HG03469 (cell line): ENCODE measurements at regions not wholly inside any gene's neighbourhood (a gene's known extent, or its start where the extent isn't known, plus 50 kb on each side); places are given as distances from the start of the nearest gene placed in this dataset.
"Not testable (repeated sequence)": the region's sequence is repeated elsewhere in the genome, so short reads cannot be mapped to it uniquely, and the experiment has no call there.

Source experiments
- ATAC-seq: cut with Tn5 transposase; IDR thresholded peaks from one replicate; pipeline ENCODE4 v1.9.1; 2021; ENCODE audit warnings: mild to moderate bottlenecking, moderate library complexity, moderate number of reproducible peaks; ENCODE audit not compliant: unreplicated experiment

DNA sequence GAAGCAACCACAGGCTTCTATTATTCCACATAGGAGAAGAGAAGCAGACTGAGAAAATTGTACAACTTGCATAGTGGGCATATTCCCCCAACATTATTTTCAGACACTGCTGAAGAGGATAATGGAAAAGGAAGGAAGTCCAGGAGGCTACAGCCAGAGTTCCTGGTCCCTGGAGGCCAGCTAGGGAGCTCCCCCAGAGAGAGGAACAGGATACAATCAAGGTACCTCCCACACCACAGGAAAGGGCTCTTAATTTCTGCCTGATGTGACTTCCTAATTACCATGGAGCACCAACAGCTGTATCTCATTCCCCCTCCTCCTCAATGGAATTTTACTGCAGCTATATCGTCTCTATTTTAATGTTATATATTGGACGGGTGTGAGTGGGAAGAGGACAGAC is 594.3 kb upstream of the NRSN1 start:
- ATAC-seq, result no peak

GRCh38 chr6:23532227-23532626 is 593.8 kb upstream of the NRSN1 start:
- no peak for ATAC-seq

- ATAC-seq, result no peak
Measured at GRCh38 chr6:23533311-23533710, 592.7 kb upstream of the NRSN1 start.

- ATAC-seq, result no peak
Measured at GRCh38 chr6:23533944-23534343, 592.1 kb upstream of the NRSN1 start.

DNA sequence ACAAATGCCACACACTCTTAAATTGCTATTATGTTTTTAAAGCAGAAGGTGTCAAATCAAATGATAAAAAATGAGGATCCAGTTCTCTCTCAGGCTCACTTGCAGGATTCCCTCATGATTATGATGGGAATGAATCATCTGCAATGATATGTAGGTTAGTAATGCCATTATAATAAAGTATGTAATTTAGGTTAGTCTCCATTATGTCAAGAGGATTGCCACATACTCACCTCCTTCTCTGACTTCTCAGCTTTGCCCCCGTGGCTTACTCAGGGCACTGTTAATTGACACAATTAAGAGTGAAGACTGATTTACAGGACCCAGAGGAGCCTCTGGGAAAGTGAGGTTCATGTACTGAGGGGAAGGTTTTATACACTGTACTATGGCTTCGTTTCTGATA is 591.7 kb upstream of the NRSN1 start:
- ATAC-seq, result no peak

GRCh38 chr6:23535101-23535500 is 590.9 kb upstream of the NRSN1 start:
- ATAC-seq, result no peak

- no peak for ATAC-seq
Measured at GRCh38 chr6:23537828-23538227, 588.2 kb upstream of the NRSN1 start.

- ATAC-seq, result no peak
Measured at GRCh38 chr6:23547851-23548250, 578.2 kb upstream of the NRSN1 start.

DNA sequence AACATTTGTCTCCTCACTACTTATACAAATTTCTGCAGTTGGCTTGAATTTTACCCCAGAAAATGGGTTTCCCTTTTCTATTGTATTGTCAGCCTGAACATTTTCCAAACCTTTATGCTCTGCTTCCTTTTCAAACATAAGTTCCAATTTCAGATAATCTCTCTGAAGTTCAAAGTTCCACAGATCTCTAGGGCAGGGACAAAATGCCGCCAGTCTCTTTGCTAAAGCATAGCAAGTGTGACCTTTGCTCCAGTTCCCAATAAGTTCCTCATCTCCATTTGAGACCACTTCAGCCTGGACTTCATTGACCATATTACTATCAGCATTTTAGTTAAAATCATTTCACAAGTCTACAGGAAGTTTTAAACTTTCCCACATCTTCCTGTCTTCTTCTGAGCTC is 571.1 kb upstream of the NRSN1 start:
- ATAC-seq, result not testable (repeated sequence)

DNA sequence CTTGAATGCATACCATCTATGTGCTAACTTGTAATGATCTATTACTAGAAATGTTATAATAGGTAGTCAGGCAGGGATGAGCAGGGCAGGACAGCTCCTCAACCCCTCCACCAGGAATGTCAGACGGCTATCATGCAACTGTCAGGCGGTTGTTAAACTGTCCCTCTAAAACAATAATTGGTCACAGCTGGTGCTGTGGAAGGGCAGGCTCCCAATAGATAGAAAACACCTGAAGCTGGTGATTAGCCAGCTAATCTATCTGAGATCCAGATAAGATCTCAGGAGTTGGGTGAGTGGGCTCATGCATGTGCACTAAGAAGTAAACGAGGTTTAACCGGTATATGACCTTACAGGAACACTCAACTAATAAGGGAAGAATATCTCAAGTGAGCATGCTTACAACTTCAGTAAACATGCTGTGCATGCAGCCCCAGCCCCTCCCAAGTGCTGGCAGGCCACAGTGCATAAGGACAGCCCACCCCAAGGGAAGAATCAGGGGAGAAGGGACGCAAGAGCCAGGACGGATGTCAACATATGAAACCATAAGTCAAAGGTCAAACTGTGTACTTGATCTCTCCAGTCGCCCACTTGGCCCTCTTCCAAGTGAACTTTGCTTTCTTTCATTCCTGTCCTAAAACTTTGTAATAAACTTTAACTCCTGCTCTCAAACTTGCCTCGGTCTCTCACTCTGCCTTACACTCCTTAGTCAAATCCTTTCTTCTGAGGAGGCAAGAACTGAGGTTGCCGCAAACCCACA is 566.2 kb upstream of the NRSN1 start:
- ATAC-seq, result no peak

GRCh38 chr6:23561732-23562131 is 564.3 kb upstream of the NRSN1 start:
- ATAC-seq, result no peak

DNA sequence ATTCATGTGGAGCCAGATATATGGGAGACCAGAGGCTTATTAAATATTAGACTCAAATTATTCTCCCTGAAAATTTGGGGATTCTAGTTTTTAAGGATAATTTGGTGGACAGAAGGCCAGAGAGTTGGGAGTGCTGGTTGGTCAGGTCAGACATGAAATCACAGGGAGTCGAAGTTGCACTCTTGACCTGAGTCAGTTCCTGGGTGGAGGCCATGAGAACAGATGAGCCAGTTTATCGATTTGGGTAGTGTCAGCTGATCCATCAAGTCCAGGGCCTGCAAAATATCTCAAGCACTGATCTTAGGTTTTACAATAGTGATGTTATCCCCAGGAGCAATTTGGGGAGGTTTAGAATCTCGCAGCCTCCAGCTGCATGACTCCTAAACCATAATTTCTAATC is 563.5 kb upstream of the NRSN1 start:
- ATAC-seq, result no peak

- ATAC-seq, result no peak
Measured at GRCh38 chr6:23563323-23563722, 562.7 kb upstream of the NRSN1 start.

DNA sequence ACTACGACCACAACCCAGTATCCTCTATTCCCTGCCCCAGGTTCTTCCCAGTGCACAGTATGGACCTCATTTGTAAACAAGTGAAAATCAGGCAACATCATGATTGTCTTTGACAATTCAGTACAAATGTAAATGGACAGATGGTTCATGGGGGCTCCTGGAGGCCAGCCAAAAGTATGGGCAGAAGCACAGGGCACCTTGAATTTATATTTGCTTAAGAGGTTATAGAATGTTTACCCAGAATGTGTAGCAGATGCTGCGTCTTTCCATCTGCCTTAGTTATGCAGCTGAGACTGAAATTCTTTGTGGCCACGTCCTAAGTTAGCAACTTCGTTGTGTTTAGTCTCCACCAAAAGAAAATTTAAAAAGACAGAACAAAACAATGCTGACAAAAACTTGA is 559.6 kb upstream of the NRSN1 start:
- ATAC-seq, result no peak

DNA sequence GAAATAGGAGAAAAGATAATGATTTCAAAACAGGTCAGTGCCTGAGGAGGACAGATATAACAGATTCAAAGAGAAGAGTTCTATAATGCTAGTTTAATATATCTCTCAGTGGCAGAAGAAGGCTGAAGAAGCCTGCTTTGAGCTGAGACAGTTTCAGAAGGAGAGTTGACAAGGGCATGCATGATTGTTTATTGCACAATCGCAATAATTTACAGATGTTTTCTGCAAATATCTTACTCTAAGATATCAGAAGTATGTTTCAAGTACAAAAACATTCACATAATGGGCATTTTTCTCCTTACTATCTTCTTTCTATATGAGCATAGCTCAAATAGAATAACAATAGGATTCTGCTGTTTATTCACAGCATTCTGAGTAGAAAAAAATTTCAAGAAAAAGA is 557.7 kb upstream of the NRSN1 start:
- no peak for ATAC-seq

GRCh38 chr6:23584134-23584763 is 541.8 kb upstream of the NRSN1 start:
- no peak for ATAC-seq

DNA sequence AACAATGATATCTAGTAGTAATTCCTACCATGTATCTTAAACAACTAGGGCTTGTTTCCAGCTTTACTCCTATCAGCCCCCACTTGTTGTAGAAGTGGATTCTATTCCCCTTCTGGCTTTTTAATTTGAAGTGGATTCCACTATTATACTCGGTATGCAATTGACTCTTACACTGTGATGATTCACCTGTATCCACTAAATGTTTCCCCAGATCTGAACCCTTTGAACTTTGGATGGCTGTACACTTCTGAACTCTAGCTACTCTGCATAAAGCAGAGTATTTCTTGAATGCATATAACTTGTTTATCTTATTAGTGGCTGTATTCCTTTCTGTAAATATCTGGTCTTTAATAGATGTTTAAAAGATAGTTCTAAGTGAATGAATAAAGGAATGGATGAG is 538.4 kb upstream of the NRSN1 start:
- ATAC-seq, result no peak

GRCh38 chr6:23589811-23590210 is 536.2 kb upstream of the NRSN1 start:
- no peak for ATAC-seq

DNA sequence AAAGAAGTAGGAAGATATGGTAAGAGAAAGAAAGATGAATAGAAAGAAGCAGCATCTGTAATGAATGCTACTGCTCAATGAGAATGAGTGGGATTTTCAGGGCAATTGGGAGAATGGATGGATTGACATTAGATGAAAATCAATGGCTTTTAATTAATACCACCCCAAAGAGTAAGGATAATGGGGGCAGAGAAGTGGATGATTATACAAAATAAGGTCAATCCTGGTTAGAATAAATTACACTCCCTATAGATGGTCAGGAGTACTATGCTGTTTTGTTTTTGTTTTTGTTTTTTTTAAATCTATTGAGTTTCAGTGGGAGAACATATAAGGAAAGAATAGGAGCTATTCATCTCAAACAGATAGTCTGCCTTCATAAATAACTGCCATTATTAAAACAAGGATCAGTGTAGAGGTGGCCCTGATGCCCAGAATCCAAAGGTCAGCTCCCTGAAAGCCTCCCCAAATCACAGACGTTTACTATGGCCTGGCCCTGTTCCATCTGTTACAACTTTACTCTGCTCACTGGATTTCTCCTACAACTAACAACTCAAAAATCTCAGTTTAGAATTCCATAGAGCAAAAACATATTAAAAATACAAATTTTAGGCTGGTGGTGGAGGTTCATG is 535.4 kb upstream of the NRSN1 start:
- no peak for ATAC-seq

DNA sequence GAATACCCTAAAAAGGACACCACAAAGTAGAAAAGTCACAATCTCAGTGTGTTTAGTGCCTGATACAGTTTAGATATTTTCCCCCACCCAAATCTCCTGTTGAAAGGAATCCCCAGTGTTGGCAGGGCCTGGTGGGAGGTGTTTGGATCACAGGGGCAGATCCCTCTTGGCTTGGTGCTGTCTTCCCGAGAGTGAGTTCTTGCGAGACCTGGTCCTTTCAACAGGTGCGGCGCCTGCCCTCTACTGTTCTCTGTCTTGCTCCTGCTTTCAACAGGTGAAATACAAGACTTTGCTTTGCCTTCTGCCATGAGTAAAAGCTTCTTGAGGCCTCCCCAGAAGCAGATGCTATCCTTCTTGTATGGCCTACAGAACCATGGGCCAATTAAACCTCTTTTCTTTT is 534.3 kb upstream of the NRSN1 start:
- no peak for ATAC-seq

DNA sequence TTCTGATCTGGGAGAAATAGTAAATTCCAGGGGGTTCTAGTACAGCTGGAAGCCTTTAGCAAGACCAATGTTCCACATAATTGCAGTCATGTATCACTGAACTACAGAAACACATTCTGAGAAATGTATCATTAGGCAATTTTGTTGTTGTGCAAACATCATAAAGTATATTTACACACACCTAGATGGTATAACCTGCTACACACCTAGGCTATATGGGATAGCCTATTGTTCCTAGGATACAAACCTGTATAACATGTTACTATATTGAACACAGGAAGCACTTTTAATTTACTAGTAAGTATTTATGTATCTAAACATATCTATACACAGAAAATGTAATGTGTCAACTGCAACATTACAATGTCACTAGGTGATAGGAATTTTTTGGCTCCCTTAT is 525.9 kb upstream of the NRSN1 start:
- ATAC-seq, result no peak

- ATAC-seq, result no peak
Measured at GRCh38 chr6:23601811-23602345, 524.1 kb upstream of the NRSN1 start.
